KBM-7 (cell line): ENCODE measurements at regions not wholly inside any gene's neighbourhood (a gene's known extent, or its start where the extent isn't known, plus 50 kb on each side); places are given as distances from the start of the nearest gene placed in this dataset.
"Not testable (repeated sequence)": the region's sequence is repeated elsewhere in the genome, so short reads cannot be mapped to it uniquely, and the experiment has no call there.

Source experiments
- DNase-seq: peaks from one replicate; pipeline ENCODE4 v3.0.0-alpha.2; 2015
- in situ Hi-C: fragments of 300-500 bp; cut with MboI; formaldehyde crosslinking; loops from 2 replicates; pipeline ENCODE4 v1.14.3; 2020; ENCODE audit warnings: low sequenced_read_pairs, low pct_unique_long_range_greater_than_20kb, mixed read lengths

GRCh38 chr1:25171013-25171412 is 61.3 kb downstream of the SYF2 start:
- DNase-seq, in situ Hi-C loops: not testable (repeated sequence)

GRCh38 chr1:25170439-25170838 is 61.9 kb downstream of the SYF2 start:
- in situ Hi-C loops = no loop called here
- no peak for DNase-seq

GRCh38 chr1:25169610-25170009 is 62.7 kb downstream of the SYF2 start:
- no peak for DNase-seq
- in situ Hi-C loops = no loop called here

- in situ Hi-C loops = no loop called here
- DNase-seq = no peak
Measured at GRCh38 chr1:25169168-25169567, 63.1 kb downstream of the SYF2 start.

DNA sequence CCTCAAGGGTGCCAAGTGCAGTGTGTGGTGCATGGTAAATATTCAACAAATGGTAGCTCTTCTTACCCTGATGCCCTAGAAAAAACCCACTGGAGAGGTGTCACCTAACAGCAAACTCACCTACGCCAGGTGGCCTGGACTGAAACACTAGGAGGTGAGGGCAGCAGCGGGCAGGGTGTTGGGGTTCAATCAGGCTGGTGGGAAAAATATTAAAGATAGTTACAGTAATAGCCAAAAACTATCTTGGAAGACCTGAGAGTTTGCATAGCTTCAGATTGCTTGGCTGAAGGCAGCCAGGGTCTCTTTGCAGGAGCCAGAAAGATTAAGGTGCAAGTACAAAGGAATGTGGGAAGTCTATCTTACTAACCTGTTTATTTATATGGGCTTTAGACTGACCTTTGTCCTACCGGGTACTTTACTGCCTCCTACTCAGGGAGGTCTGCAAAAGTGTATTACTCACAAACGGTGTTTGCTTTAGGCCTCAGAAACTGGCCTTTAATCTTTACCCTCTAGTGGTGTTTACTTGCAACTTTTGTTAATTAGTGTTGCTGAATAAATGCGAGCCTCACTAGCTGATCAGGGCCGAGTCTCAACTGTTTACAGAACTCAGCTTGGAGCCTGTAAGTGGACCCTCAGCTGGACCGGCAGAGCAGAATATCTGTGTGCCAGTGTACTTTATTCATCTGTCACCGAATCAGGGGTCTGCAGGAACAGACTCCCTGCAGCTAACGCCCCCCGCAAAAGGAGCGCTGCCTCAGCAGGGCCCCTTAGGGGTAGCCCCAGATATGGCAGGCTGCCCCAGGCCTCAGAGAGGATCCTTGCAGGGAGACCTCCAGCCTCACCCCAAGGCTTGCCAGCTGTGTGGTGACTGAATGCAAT is 63.9 kb downstream of the SYF2 start:
- in situ Hi-C loops = no loop called here
- DNase-seq = no peak

DNA sequence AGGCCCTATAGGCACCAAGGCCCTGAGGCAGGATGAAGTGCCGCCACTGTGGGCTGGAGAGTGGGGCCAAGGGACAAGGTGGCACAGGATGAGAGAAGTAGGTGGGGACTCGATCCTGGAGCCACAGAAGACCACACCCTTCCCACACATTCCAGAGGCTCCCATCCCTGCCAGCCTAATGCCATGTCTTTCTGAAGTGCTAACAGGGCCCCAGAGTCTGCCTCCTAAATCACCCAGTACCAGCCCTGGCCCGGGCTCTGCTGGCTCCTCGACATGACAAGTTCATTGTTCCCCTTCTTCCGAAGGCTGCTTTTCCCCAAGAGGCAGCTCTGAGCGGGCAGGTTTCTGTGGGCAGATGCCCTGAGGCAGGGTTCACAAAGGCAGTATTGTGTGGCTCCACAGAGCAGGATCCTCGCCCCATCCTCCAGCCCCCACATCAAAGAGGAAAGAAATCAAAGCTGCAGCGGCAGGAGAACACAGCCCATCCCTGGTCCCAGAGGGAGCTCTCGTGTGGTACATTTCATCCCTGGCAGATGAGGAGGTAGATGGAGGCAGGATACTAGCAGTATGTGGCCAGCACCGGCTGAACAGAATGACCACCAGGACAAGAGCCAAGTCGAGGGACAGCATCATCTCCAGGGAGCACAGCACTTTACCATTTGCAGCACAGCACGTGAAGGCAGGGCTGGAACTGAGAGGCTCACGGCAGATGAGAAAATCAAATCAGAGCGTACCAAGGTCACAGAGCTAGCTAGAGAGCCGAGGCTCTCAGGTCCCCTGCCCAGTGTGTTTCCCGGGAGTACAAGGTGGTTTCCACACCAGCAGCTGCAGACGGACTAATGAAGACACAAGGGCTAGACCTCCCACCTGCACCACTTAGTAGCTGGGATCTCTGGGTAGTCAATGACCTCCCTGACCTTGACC is 64.8 kb downstream of the SYF2 start:
- in situ Hi-C loops = no loop called here
- DNase-seq = no peak

DNA sequence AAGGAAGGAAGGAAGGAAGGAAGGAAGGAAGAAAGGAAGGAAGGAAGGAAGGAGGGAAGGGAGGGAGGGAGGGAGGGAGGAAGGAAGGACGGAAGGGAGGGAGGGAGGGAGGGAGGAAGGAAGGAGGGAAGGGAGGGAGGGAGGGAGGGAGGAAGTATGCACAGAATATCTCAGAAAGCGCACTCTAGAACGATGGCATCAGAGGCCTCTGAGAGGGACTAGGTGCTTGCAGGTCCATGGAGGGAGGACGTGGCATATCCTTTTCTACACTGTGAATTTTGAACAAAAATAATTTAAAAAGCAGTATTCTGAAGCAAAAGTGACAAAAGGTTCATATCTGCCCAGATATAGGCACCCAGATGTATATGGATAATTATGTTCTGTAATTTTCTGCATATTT is 65.5 kb downstream of the SYF2 start:
- DNase-seq = no peak
- in situ Hi-C loops = no loop called here

DNA sequence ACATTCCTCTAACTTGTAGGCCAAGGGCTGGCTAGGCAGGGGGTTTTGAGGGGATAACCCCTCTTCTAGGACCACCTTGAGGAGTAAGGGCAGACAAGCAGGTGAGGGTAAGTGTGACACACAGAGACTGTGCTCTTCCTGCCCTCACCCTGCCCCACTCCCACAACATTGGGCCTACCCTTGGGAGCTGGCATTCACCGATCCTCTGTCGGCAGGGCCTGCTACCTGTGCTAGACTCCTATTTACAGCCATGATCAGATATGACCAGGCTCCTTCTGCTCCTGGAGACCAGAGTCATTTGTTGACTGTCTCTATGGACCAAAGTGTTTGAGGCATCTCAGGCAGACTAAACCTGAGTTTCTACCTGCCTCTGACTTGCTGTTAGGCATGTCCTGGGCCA is 68.3 kb downstream of the SYF2 start:
- in situ Hi-C loops = no loop called here
- no peak for DNase-seq

DNA sequence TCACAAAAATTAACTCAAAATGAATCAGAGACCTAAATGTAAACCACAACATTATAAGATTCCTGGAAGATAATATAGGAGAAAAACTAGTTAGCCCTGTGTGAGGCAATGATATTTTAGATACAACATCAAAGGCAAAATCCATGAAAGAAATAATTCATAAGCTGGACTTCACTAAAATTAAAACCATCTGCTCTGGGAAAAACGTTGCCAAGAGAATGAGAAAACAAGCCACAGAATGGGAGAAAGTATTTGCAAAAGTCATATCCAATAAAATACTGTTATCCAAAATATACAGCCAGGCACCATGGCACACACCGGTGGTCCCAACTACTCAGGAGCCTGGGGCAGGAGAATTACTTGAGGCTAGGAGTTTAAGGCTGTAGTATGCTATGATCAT is 70.3 kb downstream of the SYF2 start:
- in situ Hi-C loops = no loop called here
- DNase-seq = no peak

DNA sequence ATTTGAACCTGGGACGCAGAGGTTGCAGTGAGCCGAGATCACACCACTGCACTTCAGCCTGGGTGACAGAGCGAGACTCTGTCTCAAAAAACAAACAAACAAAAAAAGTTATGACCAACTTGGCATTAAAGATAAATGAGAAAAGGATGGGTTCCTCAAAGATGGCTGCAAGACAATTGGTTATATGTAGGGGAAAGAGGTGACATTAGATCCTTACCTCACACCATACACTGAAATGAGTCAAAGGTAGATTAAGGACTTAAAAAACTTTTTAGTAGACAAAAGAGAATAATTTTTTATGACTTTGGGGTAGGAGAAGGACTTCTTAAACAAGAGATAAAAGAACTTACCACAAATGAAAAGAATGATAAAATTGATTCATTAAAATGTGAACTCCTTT is 74.5 kb downstream of the SYF2 start:
- in situ Hi-C loops = no loop called here
- no peak for DNase-seq

DNA sequence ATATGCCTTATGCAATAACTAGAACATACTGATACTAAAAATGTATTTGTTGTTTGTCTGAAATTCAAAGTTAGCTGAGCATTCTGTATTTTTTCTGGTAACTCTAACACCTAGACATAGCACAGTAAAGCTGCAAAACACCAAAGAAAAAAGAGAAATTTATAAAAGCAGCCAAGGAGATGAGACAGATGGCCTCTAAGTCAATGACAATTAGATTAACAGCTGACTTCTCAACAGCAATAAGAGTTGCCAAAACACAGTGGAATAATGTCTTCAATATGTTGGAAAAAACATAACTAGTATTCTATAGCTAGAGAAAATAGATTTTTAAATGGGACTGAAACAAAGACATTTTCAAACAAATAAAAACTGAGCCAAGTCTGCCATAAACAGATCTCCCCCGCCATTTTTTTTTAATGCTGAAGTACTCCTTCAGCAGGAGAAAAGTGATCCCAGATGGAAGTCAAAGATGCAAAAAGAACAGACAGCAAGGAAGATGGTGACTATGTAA is 81.3 kb downstream of the SYF2 start:
- in situ Hi-C loops = no loop called here
- no peak for DNase-seq

DNA sequence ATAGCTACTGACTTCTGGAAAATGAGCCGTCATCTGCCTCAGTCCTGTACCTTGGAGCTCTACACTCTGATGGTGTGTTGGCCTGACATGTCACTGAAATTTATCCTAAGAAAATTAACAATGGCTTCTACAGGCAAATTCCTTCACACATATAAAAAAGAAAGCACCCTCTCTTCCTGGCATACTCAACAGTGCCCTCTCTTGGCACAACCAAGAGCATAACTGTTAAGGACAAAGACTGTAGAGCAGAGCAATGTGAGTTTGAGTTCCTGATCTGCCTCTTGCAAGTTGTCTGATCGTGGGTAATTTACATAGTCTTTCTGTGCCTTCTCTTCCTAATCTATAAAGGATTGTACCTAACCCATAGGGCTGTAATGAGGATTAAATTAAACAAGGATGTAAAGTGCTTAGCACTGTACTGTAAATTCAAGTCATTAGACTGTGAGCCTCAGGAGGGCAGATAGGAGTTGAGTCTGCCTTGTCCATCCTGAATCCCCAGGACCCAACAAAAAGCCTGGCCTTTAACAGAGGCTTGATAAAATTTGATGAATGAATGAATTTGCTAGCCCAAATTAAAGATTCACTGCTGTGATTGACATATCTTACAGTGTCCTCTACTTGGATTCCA is 83.5 kb downstream of the SYF2 start:
- in situ Hi-C loops = no loop called here
- DNase-seq = peak; percentile 70

DNA sequence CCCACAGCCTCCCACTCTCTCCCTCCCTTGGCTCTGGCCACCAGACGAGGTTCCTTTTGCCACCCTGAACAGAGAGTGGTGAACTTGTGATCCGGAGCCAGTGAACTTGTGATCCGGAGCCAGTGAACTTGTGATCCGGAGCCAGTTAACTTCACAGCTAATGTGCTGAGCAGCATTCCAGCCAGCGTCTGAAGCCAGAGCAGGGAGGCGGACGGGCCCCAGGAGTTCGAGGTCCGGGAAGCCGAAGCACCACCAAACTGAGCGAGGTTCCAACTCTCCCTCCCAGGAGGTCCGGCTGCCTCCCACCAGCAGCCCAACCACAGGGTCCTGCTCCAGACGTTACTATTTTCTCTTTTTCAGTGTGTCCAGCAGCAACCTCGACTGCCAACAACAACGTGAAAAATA is 85.8 kb downstream of the SYF2 start:
- no peak for DNase-seq
- in situ Hi-C loops = no loop called here

- in situ Hi-C loops = no loop called here
- no peak for DNase-seq
Measured at GRCh38 chr1:25145775-25146393, 86.4 kb downstream of the SYF2 start.

DNA sequence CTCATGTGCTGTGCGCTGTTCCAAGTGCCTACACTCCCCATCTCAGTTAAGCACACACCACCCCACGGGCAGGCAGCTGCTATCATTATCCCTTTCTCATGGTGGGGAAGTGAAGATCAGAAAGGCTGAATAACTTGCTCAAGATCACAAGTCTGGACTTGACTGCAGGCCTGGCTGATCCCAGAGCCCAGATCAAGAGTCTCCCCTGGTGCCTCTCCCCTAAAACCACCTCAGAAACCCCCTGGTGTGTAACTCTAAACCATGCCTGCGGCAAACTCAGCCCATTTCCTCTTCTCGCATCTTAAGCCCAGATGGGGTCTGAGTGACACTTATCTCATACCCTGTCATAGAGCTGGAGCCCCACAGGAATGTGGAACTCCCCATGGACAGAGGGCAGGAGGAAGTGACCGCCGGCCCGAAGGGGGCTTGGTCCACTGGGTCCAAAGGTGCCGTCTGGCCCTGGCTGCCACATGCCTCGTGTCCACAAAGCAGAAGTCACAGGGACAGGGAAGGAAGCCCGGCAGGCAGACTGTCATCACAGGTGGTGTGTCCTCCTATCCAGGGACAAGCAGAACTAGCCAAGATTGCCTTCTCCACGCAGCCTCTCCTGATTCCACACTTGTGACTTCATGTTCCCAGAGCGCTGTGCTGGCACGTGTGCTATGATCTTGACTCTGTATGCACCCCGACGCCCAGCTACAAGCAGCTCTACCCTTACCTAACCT is 92.1 kb downstream of the SYF2 start:
- peak; percentile 91 for DNase-seq
- in situ Hi-C loops = no loop called here

DNA sequence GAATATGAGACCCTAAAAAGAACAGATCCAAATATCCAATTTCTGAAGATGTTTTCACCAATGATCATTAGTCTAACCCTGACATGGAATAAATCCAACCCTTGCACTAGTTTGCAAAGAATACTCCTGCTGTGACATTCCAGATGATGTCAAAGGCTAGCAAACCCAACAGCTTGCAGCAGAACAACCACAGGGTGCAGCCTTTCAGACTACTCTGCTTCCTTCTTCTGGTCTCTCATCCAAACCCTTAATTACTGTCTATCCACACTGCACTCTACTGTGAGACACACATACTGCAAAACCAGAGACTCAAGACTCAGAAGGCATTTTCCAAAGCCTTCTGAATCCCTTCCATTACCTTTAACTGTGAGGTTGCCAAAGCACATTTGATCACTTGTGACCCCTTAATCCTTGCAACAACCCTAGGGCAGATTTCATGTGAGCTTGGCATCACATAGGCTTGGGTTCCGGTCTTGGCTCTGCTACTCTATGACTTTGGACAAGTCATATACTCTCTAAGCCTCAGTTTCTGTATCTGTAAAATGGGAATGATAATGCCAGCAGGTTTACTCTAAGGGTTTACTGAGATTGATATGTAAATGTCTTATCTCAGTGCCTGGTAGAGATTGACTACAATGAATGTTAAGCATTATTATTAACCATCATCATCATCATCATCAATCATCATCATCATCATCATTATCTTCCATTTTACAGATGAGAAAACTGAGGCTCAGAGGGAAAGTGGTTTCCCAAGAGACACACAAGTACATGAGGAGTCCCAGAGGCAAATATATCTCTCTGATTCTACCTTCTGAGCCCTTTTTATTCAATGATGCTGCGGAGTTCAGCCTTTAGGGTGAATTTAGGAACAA is 94.5 kb downstream of the SYF2 start:
- in situ Hi-C loops = no loop called here

DNA sequence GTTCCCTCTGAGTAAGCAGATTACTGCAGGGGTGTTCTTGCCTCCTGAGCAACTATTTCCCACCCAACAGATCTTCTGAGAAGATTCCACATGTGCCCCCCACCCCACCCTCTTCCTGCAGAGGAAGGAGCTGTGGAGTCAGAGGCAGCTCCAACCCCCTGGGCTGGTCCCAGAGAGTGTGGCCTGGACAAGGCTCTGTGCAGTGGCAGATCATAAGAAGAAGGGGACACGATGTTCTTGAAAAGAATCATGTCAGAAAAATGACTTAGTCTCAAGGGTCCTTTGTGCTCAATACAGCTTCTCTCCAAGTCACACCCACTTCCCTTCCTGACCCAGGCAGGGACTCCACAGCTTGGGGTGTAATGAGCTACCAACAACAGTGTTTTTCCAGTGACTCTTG is 95.2 kb downstream of the SYF2 start:
- no peak for DNase-seq
- in situ Hi-C loops = no loop called here

More for the DNA sequence above, 94.5 kb downstream of the SYF2 start:
- no peak for DNase-seq

- DNase-seq = no peak
- in situ Hi-C loops = no loop called here
Measured at GRCh38 chr1:25135909-25136308, 96.4 kb downstream of the SYF2 start.
